ENCODE measurements at regions not wholly inside any gene's neighbourhood (a gene's known extent, or its start where the extent isn't known, plus 50 kb on each side); places are given as distances from the start of the nearest gene placed in this dataset.
"Not testable (repeated sequence)": the region's sequence is repeated elsewhere in the genome, so short reads cannot be mapped to it uniquely, and the experiment has no call there.

- no peaks in the 10 kb centered on the region for H3K4me1 ChIP-seq
- H3K27ac ChIP-seq = no peak overlapping the region
- H3K4me3 ChIP-seq = no peak overlapping the region
- no peaks in the 10 kb centered on the region for H3K27me3 ChIP-seq
- H3K9me3 ChIP-seq = no peaks in the 10 kb centered on the region
- DNase-seq (ENCODE audit: low spot score in 2 of 2) = no peak
- TF ChIP-seq CTCF (IDR thresholded peaks at IDR 0.05) = no peak
- no peaks in the 10 kb centered on the region for H3K36me3 ChIP-seq
- intact Hi-C loops (cut with DNase I) = no loop called here
These were observed 128.2 kb downstream of the ZNF280B start for GRCh38 chr22:22380098-22381030.

- H3K27me3 ChIP-seq; DNase-seq (ENCODE audit: low spot score in 2 of 2); H3K36me3 ChIP-seq; H3K4me3 ChIP-seq; intact Hi-C loops (cut with DNase I); H3K27ac ChIP-seq; H3K4me1 ChIP-seq; H3K9me3 ChIP-seq: not testable (repeated sequence)
These were observed 127.2 kb downstream of the ZNF280B start for GRCh38 chr22:22381292-22381691.

- Histone ChIP-seq H3K9me3 (no peaks in the 10 kb centered on the region), H3K27me3 (no peaks in the 10 kb centered on the region), H3K36me3 (no peaks in the 10 kb centered on the region), H3K4me3 (no peak overlapping the region), H3K4me1 (no peaks in the 10 kb centered on the region), H3K27ac (no peak overlapping the region)
- no peak for TF ChIP-seq CTCF (IDR thresholded peaks at IDR 0.05)
- no peak for DNase-seq (ENCODE audit: low spot score in 2 of 2)
- intact Hi-C loops (cut with DNase I) = no loop called here
These were observed 124.3 kb downstream of the ZNF280B start for GRCh38 chr22:22384267-22384666.

- Histone ChIP-seq H3K36me3 (no peaks in the 10 kb centered on the region), H3K27ac (no peak overlapping the region), H3K9me3 (no peaks in the 10 kb centered on the region), H3K4me1 (no peaks in the 10 kb centered on the region), H3K27me3 (no peaks in the 10 kb centered on the region), H3K4me3 (no peak overlapping the region)
- no peak for DNase-seq (ENCODE audit: low spot score in 2 of 2)
- no peak for TF ChIP-seq CTCF (IDR thresholded peaks at IDR 0.05)
- intact Hi-C loops (cut with DNase I) = no loop called here
These were observed 123.8 kb downstream of the ZNF280B start for GRCh38 chr22:22384668-22385244.

GRCh38 chr22:22386602-22387385, 121.7 kb downstream of the ZNF280B start:
- Histone ChIP-seq H3K9me3 (no peaks in the 10 kb centered on the region), H3K36me3 (no peaks in the 10 kb centered on the region), H3K4me3 (no peak overlapping the region), H3K27me3 (no peaks in the 10 kb centered on the region), H3K4me1 (no peaks in the 10 kb centered on the region), H3K27ac (no peak overlapping the region)
- intact Hi-C loops (cut with DNase I) = no loop called here
- DNase-seq (ENCODE audit: low spot score in 2 of 2) = no peak
- no peak for TF ChIP-seq CTCF (IDR thresholded peaks at IDR 0.05)

GRCh38 chr22:22387386-22387736, 121.2 kb downstream of the ZNF280B start:
- Histone ChIP-seq H3K4me1 (no peaks in the 10 kb centered on the region), H3K9me3 (no peaks in the 10 kb centered on the region), H3K4me3 (no peak overlapping the region), H3K27ac (no peak overlapping the region), H3K36me3 (no peaks in the 10 kb centered on the region), H3K27me3 (no peaks in the 10 kb centered on the region)
- DNase-seq (ENCODE audit: low spot score in 2 of 2) = no peak
- intact Hi-C loops (cut with DNase I) = no loop called here
- no peak for TF ChIP-seq CTCF (IDR thresholded peaks at IDR 0.05)

Measured in ascending aorta (tissue), 2 donors.